ENCODE measurements at regions not wholly inside any gene's neighbourhood (a gene's known extent, or its start where the extent isn't known, plus 50 kb on each side); places are given as distances from the start of the nearest gene placed in this dataset.

DNA sequence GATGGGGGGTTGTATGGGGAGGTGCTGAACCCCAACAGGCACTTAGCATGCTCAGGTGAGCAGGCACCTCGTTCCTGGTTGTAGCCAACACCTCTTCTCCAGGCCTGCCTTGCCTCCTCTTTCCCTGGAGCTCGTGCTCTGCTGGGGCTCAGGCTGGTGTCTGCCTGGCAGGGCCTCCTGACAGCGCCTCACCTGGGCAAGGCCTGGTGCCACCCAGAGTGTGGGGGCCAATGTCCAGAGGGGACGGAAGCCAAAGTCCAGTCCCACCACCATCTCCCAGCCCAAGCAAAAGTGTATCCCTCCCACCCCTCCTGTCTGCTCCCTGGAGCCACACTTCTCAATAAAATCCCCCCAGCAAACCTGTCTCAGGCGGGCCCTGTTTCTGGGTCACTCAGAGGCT, 304.2 kb upstream of the TNRC6C start:
- Histone ChIP-seq H3K27me3 (ENCODE audit: control insufficient read depth in 1 of 2, insufficient read depth in 2 of 2, low read length in 2 of 2) (peaks cover 0 to 4% of the 10 kb centered on the region in 2 donors), H3K4me3 (ENCODE audit: low read depth in 1 of 2, low read length in 2 of 2) (no peak overlapping the region), H3K27ac (ENCODE audit: low read depth, low read length) (no peak overlapping the region), H3K4me1 (ENCODE audit: insufficient read depth, low read length) (no peaks in the 10 kb centered on the region), H3K9ac (ENCODE audit: low read length) (no peak overlapping the region), H3K9me3 (ENCODE audit: low read length) (peaks cover 6% of the 10 kb centered on the region), H3K36me3 (ENCODE audit: insufficient read depth, low read length) (no peaks in the 10 kb centered on the region)

GRCh38 chr17:77654850-77655249, 303.7 kb upstream of the TNRC6C start:
- Histone ChIP-seq H3K27ac (ENCODE audit: low read depth, low read length) (no peak overlapping the region), H3K4me3 (ENCODE audit: low read depth in 1 of 2, low read length in 2 of 2) (no peak overlapping the region), H3K9me3 (ENCODE audit: low read length) (peaks cover 6% of the 10 kb centered on the region), H3K9ac (ENCODE audit: low read length) (no peak overlapping the region), H3K4me1 (ENCODE audit: insufficient read depth, low read length) (no peaks in the 10 kb centered on the region), H3K27me3 (ENCODE audit: control insufficient read depth in 1 of 2, insufficient read depth in 2 of 2, low read length in 2 of 2) (peaks cover 0 to 4% of the 10 kb centered on the region in 2 donors), H3K36me3 (ENCODE audit: insufficient read depth, low read length) (no peaks in the 10 kb centered on the region)

DNA sequence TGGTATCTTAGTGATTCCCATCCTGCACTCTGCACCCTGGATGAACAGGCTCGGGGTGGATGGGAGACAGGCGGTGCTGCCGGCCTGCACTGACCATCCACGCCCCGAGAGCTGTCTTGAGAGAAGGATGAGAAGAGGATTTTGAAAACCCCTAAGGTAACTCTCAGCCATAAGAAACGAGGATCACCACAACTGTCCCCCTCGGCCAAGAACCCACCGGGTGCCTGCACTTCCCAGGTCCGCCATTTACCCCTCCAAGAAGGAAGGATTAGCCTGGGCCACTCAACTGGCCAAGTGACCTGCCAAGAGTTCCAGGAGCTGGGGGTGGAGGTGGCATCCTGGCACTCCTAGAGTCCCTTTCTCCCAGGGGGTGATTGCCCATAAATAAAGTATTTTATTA, 302.4 kb upstream of the TNRC6C start:
- H3K9ac ChIP-seq (ENCODE audit: low read length) = no peak overlapping the region
- no peak overlapping the region for H3K4me3 ChIP-seq (ENCODE audit: low read depth in 1 of 2, low read length in 2 of 2)
- H3K4me1 ChIP-seq (ENCODE audit: insufficient read depth, low read length) = no peaks in the 10 kb centered on the region
- H3K27ac ChIP-seq (ENCODE audit: low read depth, low read length) = no peak overlapping the region
- peaks cover 0 to 4% of the 10 kb centered on the region in 2 donors for H3K27me3 ChIP-seq (ENCODE audit: control insufficient read depth in 1 of 2, insufficient read depth in 2 of 2, low read length in 2 of 2)
- H3K9me3 ChIP-seq (ENCODE audit: low read length) = peaks cover 6% of the 10 kb centered on the region
- no peaks in the 10 kb centered on the region for H3K36me3 ChIP-seq (ENCODE audit: insufficient read depth, low read length)

GRCh38 chr17:77657839-77658238, 300.7 kb upstream of the TNRC6C start:
- H3K9me3 ChIP-seq (ENCODE audit: low read length) = peaks cover 6% of the 10 kb centered on the region
- peaks cover 0 to 4% of the 10 kb centered on the region in 2 donors for H3K27me3 ChIP-seq (ENCODE audit: control insufficient read depth in 1 of 2, insufficient read depth in 2 of 2, low read length in 2 of 2)
- no peak overlapping the region for H3K4me3 ChIP-seq (ENCODE audit: low read depth in 1 of 2, low read length in 2 of 2)
- H3K36me3 ChIP-seq (ENCODE audit: insufficient read depth, low read length) = no peaks in the 10 kb centered on the region
- H3K9ac ChIP-seq (ENCODE audit: low read length) = no peak overlapping the region
- no peaks in the 10 kb centered on the region for H3K4me1 ChIP-seq (ENCODE audit: insufficient read depth, low read length)
- H3K27ac ChIP-seq (ENCODE audit: low read depth, low read length) = no peak overlapping the region

- Histone ChIP-seq H3K9me3 (ENCODE audit: low read length) (peaks cover 6% of the 10 kb centered on the region), H3K27me3 (ENCODE audit: control insufficient read depth in 1 of 2, insufficient read depth in 2 of 2, low read length in 2 of 2) (peaks cover 0 to 4% of the 10 kb centered on the region in 2 donors), H3K4me3 (ENCODE audit: low read depth in 1 of 2, low read length in 2 of 2) (no peak overlapping the region), H3K27ac (ENCODE audit: low read depth, low read length) (no peak overlapping the region), H3K9ac (ENCODE audit: low read length) (no peak overlapping the region), H3K4me1 (ENCODE audit: insufficient read depth, low read length) (no peaks in the 10 kb centered on the region), H3K36me3 (ENCODE audit: insufficient read depth, low read length) (no peaks in the 10 kb centered on the region)
These were observed 298.0 kb upstream of the TNRC6C start for GRCh38 chr17:77660524-77660923.

GRCh38 chr17:77662833-77663232, 295.7 kb upstream of the TNRC6C start:
- Histone ChIP-seq H3K27me3 (ENCODE audit: control insufficient read depth in 1 of 2, insufficient read depth in 2 of 2, low read length in 2 of 2) (no peaks in the 10 kb centered on the region), H3K36me3 (ENCODE audit: insufficient read depth, low read length) (no peaks in the 10 kb centered on the region), H3K27ac (ENCODE audit: low read depth, low read length) (no peak overlapping the region), H3K9me3 (ENCODE audit: low read length) (peaks cover 6% of the 10 kb centered on the region), H3K4me1 (ENCODE audit: insufficient read depth, low read length) (no peaks in the 10 kb centered on the region), H3K9ac (ENCODE audit: low read length) (no peak overlapping the region), H3K4me3 (ENCODE audit: low read depth in 1 of 2, low read length in 2 of 2) (no peak overlapping the region)

DNA sequence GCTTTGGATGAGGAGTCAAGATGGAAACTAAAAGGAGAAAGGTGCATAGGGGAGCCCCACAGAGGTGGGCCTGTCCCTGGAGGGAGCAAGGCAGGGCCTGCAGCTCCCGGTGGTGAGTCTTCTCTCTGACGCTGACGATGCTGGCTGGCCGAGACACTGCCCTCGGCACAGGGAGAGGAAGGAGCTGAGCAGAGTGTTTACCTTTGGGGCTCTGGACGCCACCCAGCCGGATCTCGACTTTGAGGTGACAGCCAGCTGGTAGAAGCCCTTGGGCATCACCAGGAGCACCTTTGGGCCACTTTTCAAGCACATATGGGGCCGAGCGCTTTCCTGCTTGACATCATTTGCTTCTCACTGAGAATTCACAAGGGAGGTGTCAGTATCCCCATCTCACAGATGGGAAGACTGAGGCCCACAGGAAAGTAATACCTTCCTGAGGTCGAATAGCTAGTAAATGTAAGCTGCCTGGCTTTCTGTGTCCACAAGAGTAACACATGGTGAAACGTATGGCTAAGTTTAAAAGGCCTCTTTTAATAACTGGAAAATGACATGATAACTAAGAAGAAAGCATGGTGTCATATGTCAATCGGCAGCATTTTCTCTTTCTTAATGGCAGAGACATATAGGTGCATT, 294.3 kb upstream of the TNRC6C start:
- Histone ChIP-seq H3K4me1 (ENCODE audit: insufficient read depth, low read length) (no peaks in the 10 kb centered on the region), H3K9ac (ENCODE audit: low read length) (no peak overlapping the region), H3K36me3 (ENCODE audit: insufficient read depth, low read length) (no peaks in the 10 kb centered on the region), H3K27me3 (ENCODE audit: control insufficient read depth in 1 of 2, insufficient read depth in 2 of 2, low read length in 2 of 2) (no peaks in the 10 kb centered on the region), H3K9me3 (ENCODE audit: low read length) (no peaks in the 10 kb centered on the region), H3K27ac (ENCODE audit: low read depth, low read length) (no peak overlapping the region), H3K4me3 (ENCODE audit: low read depth in 1 of 2, low read length in 2 of 2) (no peak overlapping the region)

GRCh38 chr17:77665833-77666232, 292.7 kb upstream of the TNRC6C start:
- Histone ChIP-seq H3K27ac (ENCODE audit: low read depth, low read length) (no peak overlapping the region), H3K36me3 (ENCODE audit: insufficient read depth, low read length) (no peaks in the 10 kb centered on the region)

GRCh38 chr17:77666462-77666861, 292.0 kb upstream of the TNRC6C start:
- Histone ChIP-seq H3K36me3 (ENCODE audit: insufficient read depth, low read length) (no peaks in the 10 kb centered on the region), H3K4me1 (ENCODE audit: insufficient read depth, low read length) (no peaks in the 10 kb centered on the region), H3K9me3 (ENCODE audit: low read length) (no peaks in the 10 kb centered on the region), H3K27me3 (ENCODE audit: control insufficient read depth in 1 of 2, insufficient read depth in 2 of 2, low read length in 2 of 2) (no peaks in the 10 kb centered on the region), H3K4me3 (ENCODE audit: low read depth in 1 of 2, low read length in 2 of 2) (no peak overlapping the region), H3K9ac (ENCODE audit: low read length) (no peak overlapping the region), H3K27ac (ENCODE audit: low read depth, low read length) (no peak overlapping the region)

More at GRCh38 chr17:77665833-77666232, 292.7 kb upstream of the TNRC6C start:
- Histone ChIP-seq H3K4me1 (ENCODE audit: insufficient read depth, low read length) (no peaks in the 10 kb centered on the region), H3K9me3 (ENCODE audit: low read length) (no peaks in the 10 kb centered on the region), H3K4me3 (ENCODE audit: low read depth in 1 of 2, low read length in 2 of 2) (no peak overlapping the region), H3K9ac (ENCODE audit: low read length) (no peak overlapping the region), H3K27me3 (ENCODE audit: control insufficient read depth in 1 of 2, insufficient read depth in 2 of 2, low read length in 2 of 2) (no peaks in the 10 kb centered on the region)

GRCh38 chr17:77666881-77667395, 291.6 kb upstream of the TNRC6C start:
- no peak overlapping the region for H3K9ac ChIP-seq (ENCODE audit: low read length)
- H3K9me3 ChIP-seq (ENCODE audit: low read length) = no peaks in the 10 kb centered on the region
- no peaks in the 10 kb centered on the region for H3K27me3 ChIP-seq (ENCODE audit: control insufficient read depth in 1 of 2, insufficient read depth in 2 of 2, low read length in 2 of 2)
- no peaks in the 10 kb centered on the region for H3K36me3 ChIP-seq (ENCODE audit: insufficient read depth, low read length)
- H3K27ac ChIP-seq (ENCODE audit: low read depth, low read length) = no peak overlapping the region
- H3K4me3 ChIP-seq (ENCODE audit: low read depth in 1 of 2, low read length in 2 of 2) = no peak overlapping the region
- H3K4me1 ChIP-seq (ENCODE audit: insufficient read depth, low read length) = no peaks in the 10 kb centered on the region

- H3K27me3 ChIP-seq (ENCODE audit: control insufficient read depth in 1 of 2, insufficient read depth in 2 of 2, low read length in 2 of 2) = no peaks in the 10 kb centered on the region
- H3K4me3 ChIP-seq (ENCODE audit: low read depth in 1 of 2, low read length in 2 of 2) = no peak overlapping the region
- H3K4me1 ChIP-seq (ENCODE audit: insufficient read depth, low read length) = no peaks in the 10 kb centered on the region
- no peaks in the 10 kb centered on the region for H3K9me3 ChIP-seq (ENCODE audit: low read length)
- H3K9ac ChIP-seq (ENCODE audit: low read length) = no peak overlapping the region
- no peak overlapping the region for H3K27ac ChIP-seq (ENCODE audit: low read depth, low read length)
- no peaks in the 10 kb centered on the region for H3K36me3 ChIP-seq (ENCODE audit: insufficient read depth, low read length)
These were observed 291.0 kb upstream of the TNRC6C start for GRCh38 chr17:77667478-77667877.

GRCh38 chr17:77668518-77668917, 290.0 kb upstream of the TNRC6C start:
- Histone ChIP-seq H3K4me1 (ENCODE audit: insufficient read depth, low read length) (no peaks in the 10 kb centered on the region), H3K27ac (ENCODE audit: low read depth, low read length) (no peak overlapping the region), H3K9ac (ENCODE audit: low read length) (no peak overlapping the region), H3K4me3 (ENCODE audit: low read depth in 1 of 2, low read length in 2 of 2) (no peak overlapping the region), H3K36me3 (ENCODE audit: insufficient read depth, low read length) (no peaks in the 10 kb centered on the region), H3K9me3 (ENCODE audit: low read length) (no peaks in the 10 kb centered on the region), H3K27me3 (ENCODE audit: control insufficient read depth in 1 of 2, insufficient read depth in 2 of 2, low read length in 2 of 2) (no peaks in the 10 kb centered on the region)

Measured in muscle layer of colon (tissue), 2 donors.